HEK293 (cell line): ENCODE measurements at regions not wholly inside any gene's neighbourhood (a gene's known extent, or its start where the extent isn't known, plus 50 kb on each side); places are given as distances from the start of the nearest gene placed in this dataset.

ENCODE experiments used
- YY1 ChIP-seq: fragments of 450-650 bp; formaldehyde crosslinking; IDR thresholded peaks from 2 replicates; pipeline ENCODE4 v1.5.1; 2018; ENCODE audit warnings: missing biosample characterization, missing genetic modification characterization
- ZNF114 ChIP-seq: fragments of 450-650 bp; formaldehyde crosslinking; IDR thresholded peaks from 2 replicates; pipeline ENCODE4 v1.5.0; 2017; ENCODE audit warnings: missing biosample characterization, missing genetic modification characterization
- ZNF311 ChIP-seq: fragments of 450-650 bp; formaldehyde crosslinking; IDR thresholded peaks from 2 replicates; pipeline ENCODE4 v1.5.1; 2017; ENCODE audit warnings: missing biosample characterization, missing genetic modification characterization, borderline replicate concordance
- TF ChIP-seq, protein P1 (sequence below): fragments of 450-650 bp; formaldehyde crosslinking; IDR thresholded peaks from 2 replicates; pipeline ENCODE4 v1.5.1; 2016; ENCODE audit warnings: missing biosample characterization, missing genetic modification characterization
- TF ChIP-seq, protein P2 (sequence below): fragments of 450-650 bp; formaldehyde crosslinking; IDR thresholded peaks from 2 replicates; pipeline ENCODE4 v1.5.1; 2016; ENCODE audit warnings: missing biosample characterization, missing genetic modification characterization, low read depth
- TF ChIP-seq, protein P3 (sequence below): fragments of 450-650 bp; formaldehyde crosslinking; IDR thresholded peaks from 2 replicates; pipeline ENCODE4 v1.5.1; 2016; ENCODE audit warnings: missing biosample characterization, missing genetic modification characterization

DNA sequence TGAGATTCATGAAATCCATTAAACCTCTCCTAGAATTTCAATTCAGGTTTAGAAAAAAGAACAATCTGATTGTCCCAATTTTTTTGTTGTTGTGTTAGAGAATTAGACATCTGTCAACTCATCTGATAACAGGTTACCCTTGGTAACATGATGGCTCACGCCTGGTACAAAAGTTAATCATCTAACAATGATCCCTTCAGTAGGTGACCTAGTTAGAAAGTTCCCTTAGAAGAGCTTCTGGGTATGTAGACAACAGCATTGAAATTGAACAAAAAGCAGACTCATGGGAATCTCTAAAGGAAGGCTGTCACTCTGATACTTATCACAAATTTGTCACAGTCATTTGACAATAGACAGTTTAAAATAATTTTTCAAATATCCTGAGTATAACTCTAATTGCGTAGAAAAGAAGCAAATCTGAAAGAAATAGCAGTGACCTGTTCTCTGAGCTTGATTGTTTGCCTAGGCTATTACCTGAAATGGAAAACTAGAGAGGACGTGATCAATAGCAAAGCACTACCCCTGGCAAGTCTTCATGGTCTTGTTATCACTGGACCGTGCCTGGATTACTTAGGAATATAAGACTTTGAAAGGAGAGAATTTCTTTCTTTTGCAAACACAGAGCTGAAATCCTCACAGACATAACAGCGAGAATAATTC is 880.4 kb upstream of the AGA start:
- TF ChIP-seq ZNF114 (no peak), YY1 (tag by site-specific recombination) (no peak), ZNF311 (tag by site-specific recombination) (no peak)
- TF ChIP-seq, protein P1, sequence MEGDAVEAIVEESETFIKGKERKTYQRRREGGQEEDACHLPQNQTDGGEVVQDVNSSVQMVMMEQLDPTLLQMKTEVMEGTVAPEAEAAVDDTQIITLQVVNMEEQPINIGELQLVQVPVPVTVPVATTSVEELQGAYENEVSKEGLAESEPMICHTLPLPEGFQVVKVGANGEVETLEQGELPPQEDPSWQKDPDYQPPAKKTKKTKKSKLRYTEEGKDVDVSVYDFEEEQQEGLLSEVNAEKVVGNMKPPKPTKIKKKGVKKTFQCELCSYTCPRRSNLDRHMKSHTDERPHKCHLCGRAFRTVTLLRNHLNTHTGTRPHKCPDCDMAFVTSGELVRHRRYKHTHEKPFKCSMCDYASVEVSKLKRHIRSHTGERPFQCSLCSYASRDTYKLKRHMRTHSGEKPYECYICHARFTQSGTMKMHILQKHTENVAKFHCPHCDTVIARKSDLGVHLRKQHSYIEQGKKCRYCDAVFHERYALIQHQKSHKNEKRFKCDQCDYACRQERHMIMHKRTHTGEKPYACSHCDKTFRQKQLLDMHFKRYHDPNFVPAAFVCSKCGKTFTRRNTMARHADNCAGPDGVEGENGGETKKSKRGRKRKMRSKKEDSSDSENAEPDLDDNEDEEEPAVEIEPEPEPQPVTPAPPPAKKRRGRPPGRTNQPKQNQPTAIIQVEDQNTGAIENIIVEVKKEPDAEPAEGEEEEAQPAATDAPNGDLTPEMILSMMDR, result no peak
- TF ChIP-seq, protein P2, sequence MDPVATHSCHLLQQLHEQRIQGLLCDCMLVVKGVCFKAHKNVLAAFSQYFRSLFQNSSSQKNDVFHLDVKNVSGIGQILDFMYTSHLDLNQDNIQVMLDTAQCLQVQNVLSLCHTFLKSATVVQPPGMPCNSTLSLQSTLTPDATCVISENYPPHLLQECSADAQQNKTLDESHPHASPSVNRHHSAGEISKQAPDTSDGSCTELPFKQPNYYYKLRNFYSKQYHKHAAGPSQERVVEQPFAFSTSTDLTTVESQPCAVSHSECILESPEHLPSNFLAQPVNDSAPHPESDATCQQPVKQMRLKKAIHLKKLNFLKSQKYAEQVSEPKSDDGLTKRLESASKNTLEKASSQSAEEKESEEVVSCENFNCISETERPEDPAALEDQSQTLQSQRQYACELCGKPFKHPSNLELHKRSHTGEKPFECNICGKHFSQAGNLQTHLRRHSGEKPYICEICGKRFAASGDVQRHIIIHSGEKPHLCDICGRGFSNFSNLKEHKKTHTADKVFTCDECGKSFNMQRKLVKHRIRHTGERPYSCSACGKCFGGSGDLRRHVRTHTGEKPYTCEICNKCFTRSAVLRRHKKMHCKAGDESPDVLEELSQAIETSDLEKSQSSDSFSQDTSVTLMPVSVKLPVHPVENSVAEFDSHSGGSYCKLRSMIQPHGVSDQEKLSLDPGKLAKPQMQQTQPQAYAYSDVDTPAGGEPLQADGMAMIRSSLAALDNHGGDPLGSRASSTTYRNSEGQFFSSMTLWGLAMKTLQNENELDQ (tag by site-specific recombination), result no peak
- TF ChIP-seq, protein P3, sequence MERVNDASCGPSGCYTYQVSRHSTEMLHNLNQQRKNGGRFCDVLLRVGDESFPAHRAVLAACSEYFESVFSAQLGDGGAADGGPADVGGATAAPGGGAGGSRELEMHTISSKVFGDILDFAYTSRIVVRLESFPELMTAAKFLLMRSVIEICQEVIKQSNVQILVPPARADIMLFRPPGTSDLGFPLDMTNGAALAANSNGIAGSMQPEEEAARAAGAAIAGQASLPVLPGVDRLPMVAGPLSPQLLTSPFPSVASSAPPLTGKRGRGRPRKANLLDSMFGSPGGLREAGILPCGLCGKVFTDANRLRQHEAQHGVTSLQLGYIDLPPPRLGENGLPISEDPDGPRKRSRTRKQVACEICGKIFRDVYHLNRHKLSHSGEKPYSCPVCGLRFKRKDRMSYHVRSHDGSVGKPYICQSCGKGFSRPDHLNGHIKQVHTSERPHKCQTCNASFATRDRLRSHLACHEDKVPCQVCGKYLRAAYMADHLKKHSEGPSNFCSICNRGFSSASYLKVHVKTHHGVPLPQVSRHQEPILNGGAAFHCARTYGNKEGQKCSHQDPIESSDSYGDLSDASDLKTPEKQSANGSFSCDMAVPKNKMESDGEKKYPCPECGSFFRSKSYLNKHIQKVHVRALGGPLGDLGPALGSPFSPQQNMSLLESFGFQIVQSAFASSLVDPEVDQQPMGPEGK (tag by site-specific recombination), result no peak
